ENCODE measurements at regions not wholly inside any gene's neighbourhood (a gene's known extent, or its start where the extent isn't known, plus 50 kb on each side); places are given as distances from the start of the nearest gene placed in this dataset.

DNA sequence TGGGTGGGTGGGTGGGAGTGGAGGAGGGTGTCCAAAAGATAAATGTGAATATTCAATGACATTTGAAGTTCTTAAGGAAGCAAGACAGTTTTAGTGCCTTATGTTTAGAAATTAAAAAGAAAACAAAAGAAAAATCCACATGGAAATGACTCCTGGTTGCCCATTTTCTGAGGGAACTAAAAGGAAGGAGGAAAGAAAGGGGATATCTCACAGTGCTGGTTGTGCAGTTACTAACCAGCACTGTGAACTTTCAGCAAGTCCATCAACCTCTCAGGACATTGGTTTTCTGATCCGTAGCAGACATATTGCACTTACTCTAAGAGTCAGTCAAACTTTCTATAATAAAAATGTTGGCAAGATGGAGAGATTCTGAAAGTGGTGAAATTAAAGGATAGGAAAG, 431.0 kb upstream of the CLINT1 start:
- Histone ChIP-seq H3K36me3 (replicated peaks; ENCODE audit: insufficient read depth, low read depth) (no peaks in the 10 kb centered on the region), H3K27me3 (no peaks in the 10 kb centered on the region), H3K79me2 (no peaks in the 10 kb centered on the region), H4K20me1 (ENCODE audit: insufficient read depth, poor library complexity, severe bottlenecking) (no peaks in the 10 kb centered on the region), H3K27ac (no peak overlapping the region), H3K9me3 (ENCODE audit: low read depth) (no peaks in the 10 kb centered on the region), H3K4me2 (no peak overlapping the region), H3K4me3 (no peak overlapping the region), H3K9me2 (replicated peaks; ENCODE audit: insufficient read depth) (no peaks in the 10 kb centered on the region), H2AFZ (no peak overlapping the region), H3K4me1 (ENCODE audit: insufficient read depth) (peaks cover 17% of the 10 kb centered on the region)
- TF ChIP-seq EZH2phosphoT487 (IDR thresholded peaks at IDR 0.05; ENCODE audit: low read depth, severe bottlenecking, unreplicated experiment): no peak
- TF ChIP-seq, protein P1, sequence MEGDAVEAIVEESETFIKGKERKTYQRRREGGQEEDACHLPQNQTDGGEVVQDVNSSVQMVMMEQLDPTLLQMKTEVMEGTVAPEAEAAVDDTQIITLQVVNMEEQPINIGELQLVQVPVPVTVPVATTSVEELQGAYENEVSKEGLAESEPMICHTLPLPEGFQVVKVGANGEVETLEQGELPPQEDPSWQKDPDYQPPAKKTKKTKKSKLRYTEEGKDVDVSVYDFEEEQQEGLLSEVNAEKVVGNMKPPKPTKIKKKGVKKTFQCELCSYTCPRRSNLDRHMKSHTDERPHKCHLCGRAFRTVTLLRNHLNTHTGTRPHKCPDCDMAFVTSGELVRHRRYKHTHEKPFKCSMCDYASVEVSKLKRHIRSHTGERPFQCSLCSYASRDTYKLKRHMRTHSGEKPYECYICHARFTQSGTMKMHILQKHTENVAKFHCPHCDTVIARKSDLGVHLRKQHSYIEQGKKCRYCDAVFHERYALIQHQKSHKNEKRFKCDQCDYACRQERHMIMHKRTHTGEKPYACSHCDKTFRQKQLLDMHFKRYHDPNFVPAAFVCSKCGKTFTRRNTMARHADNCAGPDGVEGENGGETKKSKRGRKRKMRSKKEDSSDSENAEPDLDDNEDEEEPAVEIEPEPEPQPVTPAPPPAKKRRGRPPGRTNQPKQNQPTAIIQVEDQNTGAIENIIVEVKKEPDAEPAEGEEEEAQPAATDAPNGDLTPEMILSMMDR (IDR thresholded peaks at IDR 0.05; ENCODE audit: poor library complexity): no peak
- TF ChIP-seq EZH2 (IDR thresholded peaks at IDR 0.05; ENCODE audit: borderline replicate concordance): no peak
- no peak for DNase-seq (ENCODE audit: low spot score)
- WGBS (ENCODE audit: low lambda C conversion rate, missing lambda C conversion rate): 88% methylated on average over 1 of the region's 1 CpG

DNA sequence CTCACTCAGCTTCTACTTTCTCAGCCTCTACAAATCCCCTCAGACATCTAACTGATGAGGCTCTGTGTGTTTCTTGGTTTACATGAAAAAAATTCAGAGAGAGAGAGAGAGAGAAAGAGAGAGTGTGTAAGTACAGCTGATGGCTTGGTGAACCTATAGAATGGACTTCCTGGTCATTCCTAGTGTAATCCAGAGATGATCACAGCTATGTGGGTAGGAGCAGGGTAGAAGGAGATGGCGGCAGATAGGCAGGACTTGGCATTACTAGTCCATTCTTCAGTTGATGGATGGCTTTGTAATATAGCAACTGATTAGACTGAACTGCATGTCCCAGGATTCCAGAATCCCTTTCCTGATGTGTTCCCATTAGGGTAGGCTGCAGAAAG, 429.3 kb upstream of the CLINT1 start:
- TF ChIP-seq, protein P1 (IDR thresholded peaks at IDR 0.05; ENCODE audit: poor library complexity): no peak
- TF ChIP-seq EZH2phosphoT487 (IDR thresholded peaks at IDR 0.05; ENCODE audit: low read depth, severe bottlenecking, unreplicated experiment) (no peak), EZH2 (IDR thresholded peaks at IDR 0.05; ENCODE audit: borderline replicate concordance) (no peak)
- DNase-seq (ENCODE audit: low spot score): no peak
- H3K27me3 ChIP-seq: no peaks in the 10 kb centered on the region
- peak overlapping the region; percentile 79 for H3K27ac ChIP-seq
- WGBS (ENCODE audit: low lambda C conversion rate, missing lambda C conversion rate): 100% methylated on average over 1 of the region's 1 CpG
- no peak overlapping the region for H3K4me3 ChIP-seq
- H3K4me2 ChIP-seq: peak overlapping the region; percentile 39
- no peaks in the 10 kb centered on the region for H3K9me2 ChIP-seq (replicated peaks; ENCODE audit: insufficient read depth)
- H3K79me2 ChIP-seq: no peaks in the 10 kb centered on the region
- H3K4me1 ChIP-seq (ENCODE audit: insufficient read depth): peaks cover 17% of the 10 kb centered on the region
- no peaks in the 10 kb centered on the region for H3K9me3 ChIP-seq (ENCODE audit: low read depth)
- H3K36me3 ChIP-seq (replicated peaks; ENCODE audit: insufficient read depth, low read depth): no peaks in the 10 kb centered on the region
- H4K20me1 ChIP-seq (ENCODE audit: insufficient read depth, poor library complexity, severe bottlenecking): no peaks in the 10 kb centered on the region
- no peak overlapping the region for H2AFZ ChIP-seq

GRCh38 chr5:158287643-158288271, 428.8 kb upstream of the CLINT1 start:
- 45% methylated on average over 12 of the region's 12 CpGs for WGBS (ENCODE audit: low lambda C conversion rate, missing lambda C conversion rate)
- peak; percentile 72 for DNase-seq (ENCODE audit: low spot score)
- H4K20me1 ChIP-seq (ENCODE audit: insufficient read depth, poor library complexity, severe bottlenecking): no peaks in the 10 kb centered on the region
- H3K9me2 ChIP-seq (replicated peaks; ENCODE audit: insufficient read depth): no peaks in the 10 kb centered on the region
- TF ChIP-seq EZH2phosphoT487 (IDR thresholded peaks at IDR 0.05; ENCODE audit: low read depth, severe bottlenecking, unreplicated experiment) (peak; percentile 91), EZH2 (IDR thresholded peaks at IDR 0.05; ENCODE audit: borderline replicate concordance) (no peak)
- TF ChIP-seq, protein P1 (IDR thresholded peaks at IDR 0.05; ENCODE audit: poor library complexity): no peak
- H3K79me2 ChIP-seq: no peaks in the 10 kb centered on the region
- H2AFZ ChIP-seq: no peak overlapping the region
- H3K4me1 ChIP-seq (ENCODE audit: insufficient read depth): peaks cover 17% of the 10 kb centered on the region
- H3K9me3 ChIP-seq (ENCODE audit: low read depth): no peaks in the 10 kb centered on the region
- H3K27ac ChIP-seq: peak overlapping the region; percentile 79
- peak overlapping the region; percentile 39 for H3K4me2 ChIP-seq
- H3K4me3 ChIP-seq: no peak overlapping the region
- no peaks in the 10 kb centered on the region for H3K27me3 ChIP-seq
- no peaks in the 10 kb centered on the region for H3K36me3 ChIP-seq (replicated peaks; ENCODE audit: insufficient read depth, low read depth)
